Neural cell (in vitro differentiated cells): ENCODE measurements at regions not wholly inside any gene's neighbourhood (a gene's known extent, or its start where the extent isn't known, plus 50 kb on each side); places are given as distances from the start of the nearest gene placed in this dataset.

Experiments
- H2AFZ ChIP-seq: fragments of 200-600, 300-800 bp; sonication (generic), shearing (Covaris generic); 2 replicates; pipeline ENCODE4 v1.6.0; 2014; ENCODE audit warnings: low read depth, mild to moderate bottlenecking, antibody characterized with exemption, low read length, moderate library complexity
- H3F3A ChIP-seq: fragments of 200-600 bp; shearing (Covaris generic); 2 replicates; pipeline ENCODE4 v1.6.1; 2016; ENCODE audit warnings: mild to moderate bottlenecking, moderate library complexity, mixed read lengths, antibody characterized with exemption, low read length; ENCODE audit not compliant: insufficient read depth, poor library complexity, severe bottlenecking
- H3K27ac ChIP-seq: fragments of 200-600, 300-800 bp; sonication (generic), shearing (Covaris generic); 2 replicates; pipeline ENCODE4 v1.5.1; 2014; ENCODE audit warnings: mild to moderate bottlenecking, low read length, moderate library complexity
- H3K27me3 ChIP-seq: fragments of 300-800, 200-600 bp; sonication (generic), shearing (Covaris generic); 2 replicates; pipeline ENCODE4 v1.6.0; 2014; ENCODE audit warnings: mild to moderate bottlenecking, low read depth, low read length, moderate library complexity; ENCODE audit not compliant: insufficient read depth
- H3K36me3 ChIP-seq: fragments of 300-800, 200-600 bp; sonication (generic), shearing (Covaris generic); 2 replicates; pipeline ENCODE4 v1.5.1; 2014; ENCODE audit warnings: mild to moderate bottlenecking, antibody characterized with exemption, low read length, moderate library complexity; ENCODE audit not compliant: insufficient read depth
- H3K4me2 ChIP-seq: fragments of 300-800, 200-600 bp; sonication (generic), shearing (Covaris generic); 2 replicates; pipeline ENCODE4 v1.6.0; 2014; ENCODE audit warnings: mild to moderate bottlenecking, low read length
- H3K4me3 ChIP-seq: fragments of 300-800, 200-600 bp; sonication (generic), shearing (Covaris generic); 2 replicates; pipeline ENCODE4 v1.5.1; 2014; ENCODE audit warnings: mild to moderate bottlenecking, low read length, moderate library complexity
- H3K79me2 ChIP-seq: fragments of 200-600 bp; shearing (Covaris generic); replicated peaks from 2 replicates; pipeline ENCODE4 v1.6.0; 2014; ENCODE audit warnings: mild to moderate bottlenecking, low read length, moderate library complexity; ENCODE audit not compliant: insufficient read depth
- H3K9ac ChIP-seq: fragments of 300-800, 200-600 bp; sonication (generic), shearing (Covaris generic); 2 replicates; pipeline ENCODE4 v1.6.1; 2016; ENCODE audit warnings: mild to moderate bottlenecking, low read length, mixed read lengths
- H3K9me2 ChIP-seq: fragments of 200-600 bp; shearing (Covaris generic); 2 replicates; pipeline ENCODE4 v1.6.1; 2016; ENCODE audit warnings: mild to moderate bottlenecking, low read length, mixed read lengths; ENCODE audit not compliant: insufficient read depth
- H3K9me3 ChIP-seq: fragments of 200-600, 300-800 bp; sonication (generic), shearing (Covaris generic); 2 replicates; pipeline ENCODE4 v1.6.1; 2016; ENCODE audit warnings: mild to moderate bottlenecking, mixed run types, low read length, moderate library complexity, mixed read lengths
- H4K20me1 ChIP-seq: fragments of 200-600 bp; shearing (Covaris generic); 2 replicates; pipeline ENCODE4 v1.6.1; 2016; ENCODE audit warnings: mild to moderate bottlenecking, mixed run types; ENCODE audit not compliant: insufficient read depth
- CTCF ChIP-seq: fragments of 450-650 bp; IDR thresholded peaks from 2 replicates; pipeline ENCODE4 v1.5.1; 2014; ENCODE audit warnings: antibody characterized with exemption, mild to moderate bottlenecking, moderate library complexity; ENCODE audit not compliant: poor library complexity, severe bottlenecking
- EP300 ChIP-seq: fragments of 450-650 bp; conservative IDR thresholded peaks from 2 replicates; pipeline ENCODE4 v1.6.1; 2014; ENCODE audit warnings: antibody characterized with exemption, mild to moderate bottlenecking, moderate library complexity; ENCODE audit not compliant: poor library complexity, severe bottlenecking
- EZH2 ChIP-seq: fragments of 200-600, 300-800 bp; shearing (Covaris generic), sonication (generic); IDR thresholded peaks from 2 replicates; pipeline ENCODE4 v1.6.1; 2014; ENCODE audit warnings: antibody characterized with exemption, low read length, borderline replicate concordance, mild to moderate bottlenecking; ENCODE audit not compliant: insufficient read depth, poor library complexity, severe bottlenecking
- MXI1 ChIP-seq: fragments of 450-650 bp; conservative IDR thresholded peaks from 2 replicates; pipeline ENCODE4 v1.6.1; 2014; ENCODE audit warnings: antibody characterized with exemption, mild to moderate bottlenecking; ENCODE audit not compliant: poor library complexity, severe bottlenecking
- POLR2AphosphoS5 ChIP-seq: IDR thresholded peaks from 2 replicates; pipeline ENCODE4 v1.6.1; 2012
- RAD21 ChIP-seq: fragments of 450-650 bp; conservative IDR thresholded peaks from 2 replicates; pipeline ENCODE4 v1.6.1; 2014; ENCODE audit warnings: antibody characterized with exemption, mild to moderate bottlenecking, moderate library complexity
- SMC3 ChIP-seq: fragments of 450-650 bp; conservative IDR thresholded peaks from 2 replicates; pipeline ENCODE4 v1.6.1; 2014; ENCODE audit warnings: antibody characterized with exemption, mild to moderate bottlenecking, moderate library complexity; ENCODE audit not compliant: poor library complexity
- TAF1 ChIP-seq: IDR thresholded peaks from 2 replicates; pipeline ENCODE4 v1.6.1; 2012; ENCODE audit warnings: low read depth
- TF ChIP-seq, protein P1 (sequence below): IDR thresholded peaks from 2 replicates; pipeline ENCODE4 v1.6.1; 2012; ENCODE audit warnings: borderline replicate concordance

- TF ChIP-seq, protein P1, sequence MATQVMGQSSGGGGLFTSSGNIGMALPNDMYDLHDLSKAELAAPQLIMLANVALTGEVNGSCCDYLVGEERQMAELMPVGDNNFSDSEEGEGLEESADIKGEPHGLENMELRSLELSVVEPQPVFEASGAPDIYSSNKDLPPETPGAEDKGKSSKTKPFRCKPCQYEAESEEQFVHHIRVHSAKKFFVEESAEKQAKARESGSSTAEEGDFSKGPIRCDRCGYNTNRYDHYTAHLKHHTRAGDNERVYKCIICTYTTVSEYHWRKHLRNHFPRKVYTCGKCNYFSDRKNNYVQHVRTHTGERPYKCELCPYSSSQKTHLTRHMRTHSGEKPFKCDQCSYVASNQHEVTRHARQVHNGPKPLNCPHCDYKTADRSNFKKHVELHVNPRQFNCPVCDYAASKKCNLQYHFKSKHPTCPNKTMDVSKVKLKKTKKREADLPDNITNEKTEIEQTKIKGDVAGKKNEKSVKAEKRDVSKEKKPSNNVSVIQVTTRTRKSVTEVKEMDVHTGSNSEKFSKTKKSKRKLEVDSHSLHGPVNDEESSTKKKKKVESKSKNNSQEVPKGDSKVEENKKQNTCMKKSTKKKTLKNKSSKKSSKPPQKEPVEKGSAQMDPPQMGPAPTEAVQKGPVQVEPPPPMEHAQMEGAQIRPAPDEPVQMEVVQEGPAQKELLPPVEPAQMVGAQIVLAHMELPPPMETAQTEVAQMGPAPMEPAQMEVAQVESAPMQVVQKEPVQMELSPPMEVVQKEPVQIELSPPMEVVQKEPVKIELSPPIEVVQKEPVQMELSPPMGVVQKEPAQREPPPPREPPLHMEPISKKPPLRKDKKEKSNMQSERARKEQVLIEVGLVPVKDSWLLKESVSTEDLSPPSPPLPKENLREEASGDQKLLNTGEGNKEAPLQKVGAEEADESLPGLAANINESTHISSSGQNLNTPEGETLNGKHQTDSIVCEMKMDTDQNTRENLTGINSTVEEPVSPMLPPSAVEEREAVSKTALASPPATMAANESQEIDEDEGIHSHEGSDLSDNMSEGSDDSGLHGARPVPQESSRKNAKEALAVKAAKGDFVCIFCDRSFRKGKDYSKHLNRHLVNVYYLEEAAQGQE, result no peak
- TF ChIP-seq EZH2, result no peak
- TF ChIP-seq EP300, result no peak
- TF ChIP-seq POLR2AphosphoS5, result no peak
- no peak for TF ChIP-seq MXI1
- no peak for TF ChIP-seq CTCF
- no peak for TF ChIP-seq RAD21
- TF ChIP-seq SMC3, result no peak
- TF ChIP-seq TAF1, result no peak
- Histone ChIP-seq H3K27ac (no peak overlapping the region), H3K36me3 (no peaks in the 10 kb centered on the region)
Measured at GRCh38 chr7:80333040-80333439, 178.8 kb downstream of the GNAT3 start.

GRCh38 chr7:80330434-80330833 is 181.4 kb downstream of the GNAT3 start:
- H3K4me2 ChIP-seq, result no peak overlapping the region
- H3K27ac ChIP-seq, result no peak overlapping the region
- H2AFZ ChIP-seq, result no peak overlapping the region

More at GRCh38 chr7:80333040-80333439, 178.8 kb downstream of the GNAT3 start:
- no peak overlapping the region for H3K4me2 ChIP-seq
- no peaks in the 10 kb centered on the region for H3K9me3 ChIP-seq
- no peaks in the 10 kb centered on the region for H3K9me2 ChIP-seq
- no peak overlapping the region for H2AFZ ChIP-seq
- H3K9ac ChIP-seq, result no peak overlapping the region
- H3F3A ChIP-seq, result no peaks in the 10 kb centered on the region
- H3K4me3 ChIP-seq, result no peak overlapping the region
- no peaks in the 10 kb centered on the region for H3K79me2 ChIP-seq
- H4K20me1 ChIP-seq, result no peaks in the 10 kb centered on the region
- no peaks in the 10 kb centered on the region for H3K27me3 ChIP-seq

More at GRCh38 chr7:80330434-80330833, 181.4 kb downstream of the GNAT3 start:
- H3K9ac ChIP-seq, result no peak overlapping the region
- no peaks in the 10 kb centered on the region for H3K79me2 ChIP-seq
- no peaks in the 10 kb centered on the region for H3F3A ChIP-seq
- no peak overlapping the region for H3K4me3 ChIP-seq
- TF ChIP-seq EZH2 (no peak), CTCF (no peak)
- H3K36me3 ChIP-seq, result no peaks in the 10 kb centered on the region
- no peaks in the 10 kb centered on the region for H4K20me1 ChIP-seq
- no peaks in the 10 kb centered on the region for H3K9me3 ChIP-seq
- no peaks in the 10 kb centered on the region for H3K9me2 ChIP-seq
- no peaks in the 10 kb centered on the region for H3K27me3 ChIP-seq
